Activated CD4-positive, alpha-beta T cell treated with anti-CD3 and anti-CD28 coated beads for 1 hour (primary cell): ENCODE measurements at regions not wholly inside any gene's neighbourhood (a gene's known extent, or its start where the extent isn't known, plus 50 kb on each side); places are given as distances from the start of the nearest gene placed in this dataset.
"Not testable (repeated sequence)": the region's sequence is repeated elsewhere in the genome, so short reads cannot be mapped to it uniquely, and the experiment has no call there.

ENCODE experiments used
- DNase-seq: peaks from one replicate; pipeline ENCODE4 v3.0.0-alpha.2; 2020

- DNase-seq, result not testable (repeated sequence)
Measured at GRCh38 chr14:106714446-106715428, 1188.4 kb downstream of the TMEM121 start.

- DNase-seq, result not testable (repeated sequence)
Measured at GRCh38 chr14:106717544-106717943, 1191.2 kb downstream of the TMEM121 start.

- DNase-seq, result not testable (repeated sequence)
Measured at GRCh38 chr14:106719880-106720279, 1193.5 kb downstream of the TMEM121 start.

GRCh38 chr14:106721926-106722325 lies 1195.5 kb downstream of the TMEM121 start:
- not testable (repeated sequence) for DNase-seq

- DNase-seq, result not testable (repeated sequence)
Measured at GRCh38 chr14:106722813-106723687, 1196.7 kb downstream of the TMEM121 start.

- not testable (repeated sequence) for DNase-seq
Measured at GRCh38 chr14:106727962-106728361, 1201.6 kb downstream of the TMEM121 start.

GRCh38 chr14:106728611-106729010 lies 1202.2 kb downstream of the TMEM121 start:
- DNase-seq, result no peak

GRCh38 chr14:106729551-106729950 lies 1203.2 kb downstream of the TMEM121 start:
- DNase-seq, result no peak

- DNase-seq, result no peak
Measured at GRCh38 chr14:106733771-106734170, 1207.4 kb downstream of the TMEM121 start.

GRCh38 chr14:106737021-106737420 lies 1210.6 kb downstream of the TMEM121 start:
- DNase-seq, result no peak

GRCh38 chr14:106738075-106738474 lies 1211.7 kb downstream of the TMEM121 start:
- no peak for DNase-seq

- not testable (repeated sequence) for DNase-seq
Measured at GRCh38 chr14:106738598-106739258, 1212.3 kb downstream of the TMEM121 start.

GRCh38 chr14:106741086-106741827 lies 1214.9 kb downstream of the TMEM121 start:
- not testable (repeated sequence) for DNase-seq

GRCh38 chr14:106745016-106745767 lies 1218.8 kb downstream of the TMEM121 start:
- not testable (repeated sequence) for DNase-seq

GRCh38 chr14:106750089-106750488 lies 1223.7 kb downstream of the TMEM121 start:
- DNase-seq, result not testable (repeated sequence)

- DNase-seq, result not testable (repeated sequence)
Measured at GRCh38 chr14:106753751-106754150, 1227.4 kb downstream of the TMEM121 start.

GRCh38 chr14:106757444-106757843 lies 1231.1 kb downstream of the TMEM121 start:
- not testable (repeated sequence) for DNase-seq

- not testable (repeated sequence) for DNase-seq
Measured at GRCh38 chr14:106761886-106762816, 1235.8 kb downstream of the TMEM121 start.

GRCh38 chr14:106764968-106765369 lies 1238.6 kb downstream of the TMEM121 start:
- DNase-seq, result not testable (repeated sequence)

GRCh38 chr14:106766145-106766544 lies 1239.8 kb downstream of the TMEM121 start:
- no peak for DNase-seq
